NB4 (cell line): ENCODE measurements at regions not wholly inside any gene's neighbourhood (a gene's known extent, or its start where the extent isn't known, plus 50 kb on each side); places are given as distances from the start of the nearest gene placed in this dataset.

ENCODE experiments used
- DNase-seq: peaks from one replicate; pipeline ENCODE4 v3.0.0; 2010; ENCODE audit warnings: low read depth
- H3K4me3 ChIP-seq: one replicate; pipeline ENCODE4 v1.5.1; 2011; ENCODE audit warnings: mild to moderate bottlenecking, low read depth, low read length, moderate library complexity
- MYC ChIP-seq: IDR thresholded peaks from 2 replicates; pipeline ENCODE4 v1.6.1; 2011; ENCODE audit warnings: low read depth, low read length
- POLR2A ChIP-seq: IDR thresholded peaks from 2 replicates; pipeline ENCODE4 v1.6.1; 2011; ENCODE audit warnings: mild to moderate bottlenecking; ENCODE audit not compliant: insufficient read length; ENCODE audit errors: extremely low read depth
- TF ChIP-seq, protein P1 (sequence below): IDR thresholded peaks from one replicate; pipeline ENCODE4 v1.5.1; 2012; ENCODE audit warnings: low read depth, low read length
- TF ChIP-seq, protein P2 (sequence below): IDR thresholded peaks from 2 replicates; pipeline ENCODE4 v1.6.1; 2011; ENCODE audit warnings: low read depth, low read length

DNA sequence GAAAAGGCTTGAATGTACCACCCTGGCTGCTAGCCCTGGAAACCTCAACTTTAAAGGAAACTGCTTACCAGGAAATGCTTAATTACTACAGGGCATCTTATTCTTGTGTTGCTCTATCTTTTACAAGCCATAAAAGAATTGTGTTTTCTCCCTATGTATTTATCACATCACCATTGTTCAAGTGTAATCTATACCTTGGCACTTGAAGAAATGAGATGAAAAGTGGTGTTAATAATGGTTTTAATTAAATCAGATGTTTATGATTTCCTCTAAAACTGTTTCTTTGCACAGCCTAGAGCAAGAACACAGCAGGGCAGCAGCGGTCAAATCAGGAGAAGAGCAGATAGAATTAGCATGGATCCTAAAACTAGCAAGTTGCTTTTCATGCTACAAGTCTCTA lies 131.8 kb upstream of the RGMB start:
- DNase-seq: no peak
- TF ChIP-seq, protein P1, sequence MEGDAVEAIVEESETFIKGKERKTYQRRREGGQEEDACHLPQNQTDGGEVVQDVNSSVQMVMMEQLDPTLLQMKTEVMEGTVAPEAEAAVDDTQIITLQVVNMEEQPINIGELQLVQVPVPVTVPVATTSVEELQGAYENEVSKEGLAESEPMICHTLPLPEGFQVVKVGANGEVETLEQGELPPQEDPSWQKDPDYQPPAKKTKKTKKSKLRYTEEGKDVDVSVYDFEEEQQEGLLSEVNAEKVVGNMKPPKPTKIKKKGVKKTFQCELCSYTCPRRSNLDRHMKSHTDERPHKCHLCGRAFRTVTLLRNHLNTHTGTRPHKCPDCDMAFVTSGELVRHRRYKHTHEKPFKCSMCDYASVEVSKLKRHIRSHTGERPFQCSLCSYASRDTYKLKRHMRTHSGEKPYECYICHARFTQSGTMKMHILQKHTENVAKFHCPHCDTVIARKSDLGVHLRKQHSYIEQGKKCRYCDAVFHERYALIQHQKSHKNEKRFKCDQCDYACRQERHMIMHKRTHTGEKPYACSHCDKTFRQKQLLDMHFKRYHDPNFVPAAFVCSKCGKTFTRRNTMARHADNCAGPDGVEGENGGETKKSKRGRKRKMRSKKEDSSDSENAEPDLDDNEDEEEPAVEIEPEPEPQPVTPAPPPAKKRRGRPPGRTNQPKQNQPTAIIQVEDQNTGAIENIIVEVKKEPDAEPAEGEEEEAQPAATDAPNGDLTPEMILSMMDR: no peak
- no peak for TF ChIP-seq POLR2A
- TF ChIP-seq MYC: no peak
- TF ChIP-seq, protein P2, sequence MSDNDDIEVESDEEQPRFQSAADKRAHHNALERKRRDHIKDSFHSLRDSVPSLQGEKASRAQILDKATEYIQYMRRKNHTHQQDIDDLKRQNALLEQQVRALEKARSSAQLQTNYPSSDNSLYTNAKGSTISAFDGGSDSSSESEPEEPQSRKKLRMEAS: no peak
- H3K4me3 ChIP-seq: no peak overlapping the region

DNA sequence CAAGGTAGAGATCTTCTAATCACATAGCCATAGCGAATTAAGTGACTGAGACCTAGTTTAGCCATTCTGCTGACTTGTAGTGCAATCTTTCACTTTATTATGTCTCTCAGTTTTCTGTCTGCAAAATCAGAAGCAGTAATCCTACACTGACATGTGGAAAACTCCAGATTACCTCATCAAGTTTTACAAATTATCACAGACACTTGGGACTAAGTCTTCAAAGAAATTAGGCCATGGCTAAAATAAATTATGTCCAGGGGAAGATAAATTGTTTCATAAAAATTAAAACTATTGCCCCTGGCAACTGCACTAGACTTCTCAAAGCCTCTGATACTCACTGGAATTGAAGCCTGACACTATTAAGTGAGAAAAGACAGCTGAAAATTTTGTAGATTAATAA lies 129.9 kb upstream of the RGMB start:
- no peak for TF ChIP-seq MYC
- TF ChIP-seq, protein P2: no peak
- TF ChIP-seq, protein P1: no peak
- H3K4me3 ChIP-seq: no peak overlapping the region
- DNase-seq: no peak

DNA sequence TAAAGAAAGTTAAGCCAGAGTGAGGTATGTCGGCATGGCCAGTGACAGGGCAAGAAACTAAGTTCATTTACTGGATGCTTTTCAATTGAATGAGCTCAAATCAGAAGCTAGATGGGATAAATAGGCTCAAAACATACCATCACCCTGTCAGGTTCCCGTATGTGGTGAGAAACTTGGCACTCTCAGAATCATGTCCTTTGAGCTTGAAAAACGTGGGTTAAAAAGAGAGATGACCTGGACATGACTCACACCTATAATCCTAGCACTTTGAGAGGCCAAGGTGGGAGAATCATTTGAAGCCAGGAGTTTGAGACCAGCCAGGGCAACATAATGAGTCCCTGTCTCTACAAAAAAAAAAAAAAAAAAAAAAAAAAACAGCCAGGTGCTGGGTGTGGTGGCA lies 121.7 kb upstream of the RGMB start:
- TF ChIP-seq, protein P2: no peak
- TF ChIP-seq POLR2A (no peak), MYC (no peak)
- TF ChIP-seq, protein P1: no peak
- DNase-seq: no peak
- no peak overlapping the region for H3K4me3 ChIP-seq

DNA sequence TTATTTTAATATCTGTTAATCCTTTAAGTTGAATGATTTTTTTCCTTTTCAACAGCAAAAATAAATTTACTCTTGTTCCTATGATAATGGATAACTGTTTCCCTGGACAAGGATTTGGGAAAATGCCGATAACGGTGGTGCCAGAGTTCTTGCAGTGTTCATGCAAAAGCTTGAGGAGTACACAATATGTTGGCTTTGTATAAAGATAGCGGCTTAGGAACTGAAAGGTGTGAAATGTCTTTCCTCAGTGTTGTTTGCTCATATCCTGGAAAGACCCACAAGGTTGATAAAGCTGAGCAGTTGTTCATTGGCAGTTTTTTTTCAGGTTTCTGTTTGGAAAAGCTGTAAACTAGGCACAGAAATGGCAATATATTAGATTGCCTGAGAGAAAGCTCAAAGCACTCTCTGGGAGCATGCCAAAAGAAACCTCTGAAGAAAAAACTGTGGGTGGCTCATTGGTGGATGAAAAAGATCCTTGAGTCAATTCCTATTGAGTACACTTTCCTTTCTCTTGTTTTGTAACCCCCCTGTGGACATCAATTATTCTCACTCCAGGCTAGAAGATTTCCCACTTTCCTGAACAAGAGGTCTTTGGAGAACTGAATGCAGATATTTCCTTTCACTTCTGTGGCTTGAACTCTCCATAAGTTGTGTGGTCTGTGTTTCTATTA lies 117.2 kb upstream of the RGMB start:
- DNase-seq: no peak
- TF ChIP-seq, protein P1: no peak
- TF ChIP-seq MYC: no peak
- TF ChIP-seq, protein P2: no peak
- no peak for TF ChIP-seq POLR2A

DNA sequence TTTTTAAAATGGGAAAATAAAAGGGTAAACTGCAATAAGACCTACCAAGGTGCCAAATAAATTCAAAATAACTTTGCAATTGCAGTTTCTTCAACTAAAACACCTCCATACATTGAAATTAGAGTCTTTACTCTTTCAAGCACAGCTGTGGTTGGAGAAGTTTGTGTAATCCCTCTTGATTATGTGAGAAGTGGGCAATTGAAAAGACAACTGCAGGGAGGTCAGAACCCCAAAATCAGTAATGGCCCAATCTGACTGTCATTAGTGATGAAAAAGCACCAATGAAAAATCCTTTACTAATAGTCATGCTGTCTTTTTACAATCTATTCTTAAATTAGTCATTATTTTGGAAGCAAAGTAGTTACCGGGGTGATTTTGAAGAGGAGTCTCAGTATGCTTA lies 116.7 kb upstream of the RGMB start:
- H3K4me3 ChIP-seq: no peak overlapping the region
- TF ChIP-seq, protein P2: no peak
- TF ChIP-seq, protein P1: no peak
- TF ChIP-seq POLR2A (no peak), MYC (no peak)
- no peak for DNase-seq

More for the DNA sequence above, 117.2 kb upstream of the RGMB start:
- no peak overlapping the region for H3K4me3 ChIP-seq

DNA sequence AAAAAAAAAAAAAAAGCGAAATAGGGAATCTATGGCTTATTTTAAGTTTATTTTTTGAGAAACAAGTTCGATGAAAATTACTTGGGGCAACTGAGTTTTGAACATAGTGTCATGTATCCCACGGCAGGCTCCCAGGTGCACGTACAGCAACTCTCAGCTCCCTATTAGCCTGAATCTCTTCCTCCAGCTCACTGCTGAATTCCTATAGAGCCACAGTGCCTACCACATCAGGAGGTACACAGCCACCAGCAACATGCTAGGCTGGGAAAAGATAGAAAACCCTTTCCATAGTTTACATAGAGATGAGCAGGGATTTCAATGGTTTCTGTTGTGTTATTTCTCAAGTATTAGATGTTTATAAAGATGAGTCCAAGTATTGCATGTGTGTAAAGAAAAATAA lies 115.9 kb upstream of the RGMB start:
- no peak overlapping the region for H3K4me3 ChIP-seq
- DNase-seq: no peak
- TF ChIP-seq POLR2A (no peak), MYC (no peak)
- TF ChIP-seq, protein P2: no peak
- TF ChIP-seq, protein P1: no peak
